DMS153 treated with DMSO at 0.1 percent for 48 hours (cell line): ENCODE measurements at regions not wholly inside any gene's neighbourhood (a gene's known extent, or its start where the extent isn't known, plus 50 kb on each side); places are given as distances from the start of the nearest gene placed in this dataset.

Experiments
- DNase-seq: peaks from one replicate; lab custom pipeline; 2025; ENCODE audit not compliant: unreplicated experiment; lab: John Stamatoyannopoulos, UW

- no peak for DNase-seq
Observed at GRCh38 chr17:59451706-59452105, 113.7 kb upstream of the DHX40 start.

- DNase-seq: no peak
Observed at GRCh38 chr17:59454633-59455105, 110.7 kb upstream of the DHX40 start.

- DNase-seq: no peak
Observed at GRCh38 chr17:59456428-59456827, 109.0 kb upstream of the DHX40 start.

- no peak for DNase-seq
Observed at GRCh38 chr17:59456923-59457615, 108.3 kb upstream of the DHX40 start.

GRCh38 chr17:59462385-59462784 lies 103.0 kb upstream of the DHX40 start:
- DNase-seq: no peak

- DNase-seq: no peak
Observed at GRCh38 chr17:59464246-59464645, 101.2 kb upstream of the DHX40 start.

GRCh38 chr17:59465949-59466307 lies 99.5 kb upstream of the DHX40 start:
- no peak for DNase-seq

- DNase-seq: peak; percentile 12
Observed at GRCh38 chr17:59466946-59467801, 98.2 kb upstream of the DHX40 start.

GRCh38 chr17:59469786-59470485 lies 95.5 kb upstream of the DHX40 start:
- DNase-seq: no peak

- DNase-seq: no peak
Observed at GRCh38 chr17:59470624-59471297, 94.6 kb upstream of the DHX40 start.

GRCh38 chr17:59476413-59476812 lies 89.0 kb upstream of the DHX40 start:
- DNase-seq: no peak

- no peak for DNase-seq
Observed at GRCh38 chr17:59479141-59479540, 86.3 kb upstream of the DHX40 start.

- no peak for DNase-seq
Observed at GRCh38 chr17:59483860-59484259, 81.5 kb upstream of the DHX40 start.

GRCh38 chr17:59485015-59485414 lies 80.4 kb upstream of the DHX40 start:
- no peak for DNase-seq

- DNase-seq: no peak
Observed at GRCh38 chr17:59485946-59486345, 79.5 kb upstream of the DHX40 start.

GRCh38 chr17:59487161-59487873 lies 78.1 kb upstream of the DHX40 start:
- DNase-seq: no peak

GRCh38 chr17:59488805-59489204 lies 76.6 kb upstream of the DHX40 start:
- DNase-seq: no peak

GRCh38 chr17:59490216-59490615 lies 75.2 kb upstream of the DHX40 start:
- no peak for DNase-seq

- DNase-seq: no peak
Observed at GRCh38 chr17:59491353-59492090, 73.9 kb upstream of the DHX40 start.

- DNase-seq: no peak
Observed at GRCh38 chr17:59492091-59492451, 73.3 kb upstream of the DHX40 start.
